ENCODE measurements at regions not wholly inside any gene's neighbourhood (a gene's known extent, or its start where the extent isn't known, plus 50 kb on each side); places are given as distances from the start of the nearest gene placed in this dataset.

DNA sequence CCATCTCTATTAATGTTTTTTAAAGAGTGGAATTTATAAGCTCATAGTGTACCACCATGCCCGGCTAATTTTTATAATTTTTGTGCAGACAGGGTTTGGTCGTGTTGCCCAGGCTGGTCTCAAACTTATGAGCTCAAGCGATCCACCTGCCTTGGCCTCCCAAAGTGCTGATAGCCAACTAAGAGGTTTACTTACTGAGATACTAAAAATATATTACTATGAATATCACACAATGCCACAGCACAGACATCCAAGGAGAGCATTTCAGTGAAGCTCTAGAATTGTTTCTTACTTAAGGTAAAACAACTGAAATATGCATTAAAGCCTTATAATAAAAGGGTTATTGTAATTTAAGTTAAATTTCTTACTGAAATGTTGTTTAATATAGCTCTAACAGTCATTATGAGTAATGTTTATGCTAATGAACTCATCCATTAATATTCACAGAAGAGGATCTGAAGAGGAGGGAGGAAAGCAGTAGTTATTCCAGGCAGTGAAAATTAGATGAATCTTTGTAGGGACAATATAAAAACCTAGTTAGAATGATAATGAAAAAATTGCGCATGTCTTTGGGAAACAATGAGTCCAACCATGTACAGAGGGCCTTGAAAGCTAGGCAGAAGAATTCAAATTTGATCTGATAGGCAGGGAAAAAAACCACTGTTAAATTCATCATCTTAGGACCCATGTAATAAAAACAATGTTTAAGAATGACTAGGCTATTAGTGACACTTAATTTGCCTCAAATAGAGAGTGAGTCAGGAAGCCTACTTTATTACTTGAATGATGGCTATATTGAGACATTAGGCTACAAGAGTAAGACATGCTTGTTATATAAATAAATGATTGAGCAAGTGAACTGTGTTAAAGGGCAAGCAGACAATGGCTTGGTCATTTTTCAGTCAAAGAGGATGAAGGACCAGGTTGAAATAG is 99.2 kb downstream of the SLC41A2 start:
- no peak for DNase-seq

DNA sequence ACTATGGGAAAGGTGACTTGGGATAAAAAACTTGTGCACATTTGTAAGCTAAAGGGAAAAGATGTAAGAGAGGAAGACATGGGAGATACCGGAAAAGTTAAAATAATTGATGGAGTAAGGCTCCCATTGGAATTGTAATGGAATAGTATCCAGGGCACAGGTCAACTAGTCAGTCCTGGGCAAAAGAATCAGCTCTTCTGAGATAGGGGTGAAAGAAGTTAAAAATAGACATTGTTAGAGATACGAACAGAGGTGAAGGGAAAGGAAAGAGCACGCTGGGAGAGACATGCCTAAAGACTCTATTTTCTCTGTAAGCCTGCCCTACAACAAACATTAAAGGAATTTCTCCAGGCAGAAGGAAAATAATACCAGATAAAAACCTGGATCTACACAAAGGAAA is 101.6 kb downstream of the SLC41A2 start:
- no peak for DNase-seq

- DNase-seq, result no peak
These were observed 102.5 kb downstream of the SLC41A2 start for GRCh38 chr12:104855599-104855998.

GRCh38 chr12:104852896-104853295 is 105.2 kb downstream of the SLC41A2 start:
- DNase-seq, result no peak

DNA sequence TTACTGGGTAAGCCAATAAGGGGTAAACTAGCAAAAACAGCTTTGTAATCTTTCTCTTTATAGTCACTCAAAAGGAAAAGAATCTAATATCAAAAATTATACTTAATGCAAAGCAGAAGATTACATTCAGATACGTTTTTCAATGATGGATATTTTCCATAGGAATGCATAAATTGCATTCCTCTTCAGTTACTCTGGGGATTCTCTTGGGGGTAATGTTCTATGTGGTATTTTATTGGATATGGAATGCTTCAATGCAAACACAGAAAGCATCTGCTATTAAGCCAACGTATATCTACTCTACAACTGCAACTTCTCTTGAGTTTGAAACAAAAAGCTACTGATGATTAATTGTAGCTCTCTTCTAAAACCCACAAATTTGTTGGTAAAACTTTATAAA is 106.0 kb downstream of the SLC41A2 start:
- DNase-seq, result no peak

- DNase-seq, result no peak
These were observed 107.3 kb downstream of the SLC41A2 start for GRCh38 chr12:104850781-104851180.

GRCh38 chr12:104846056-104846767 is 111.9 kb downstream of the SLC41A2 start:
- DNase-seq, result no peak

GRCh38 chr12:104844123-104844522 is 114.0 kb downstream of the SLC41A2 start:
- no peak for DNase-seq

DNA sequence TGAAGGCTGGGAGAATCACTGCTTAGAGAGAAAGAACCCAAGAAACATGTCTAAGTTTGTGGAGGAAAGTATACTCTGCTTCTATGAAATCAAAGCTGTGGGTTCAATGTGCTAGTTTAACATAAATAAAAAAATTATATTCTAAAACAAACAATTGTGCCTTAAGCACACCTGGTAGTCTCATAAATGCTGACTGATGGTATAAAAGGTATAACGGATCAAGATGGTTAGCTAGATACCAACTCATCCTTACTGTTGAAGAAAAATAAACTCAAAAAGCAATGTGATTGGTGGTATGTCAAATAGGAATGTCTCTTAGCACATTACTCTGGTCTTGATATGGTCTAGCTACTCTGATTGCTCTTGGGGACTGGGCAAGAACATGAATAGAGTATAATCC is 117.8 kb downstream of the SLC41A2 start:
- no peak for DNase-seq

DNA sequence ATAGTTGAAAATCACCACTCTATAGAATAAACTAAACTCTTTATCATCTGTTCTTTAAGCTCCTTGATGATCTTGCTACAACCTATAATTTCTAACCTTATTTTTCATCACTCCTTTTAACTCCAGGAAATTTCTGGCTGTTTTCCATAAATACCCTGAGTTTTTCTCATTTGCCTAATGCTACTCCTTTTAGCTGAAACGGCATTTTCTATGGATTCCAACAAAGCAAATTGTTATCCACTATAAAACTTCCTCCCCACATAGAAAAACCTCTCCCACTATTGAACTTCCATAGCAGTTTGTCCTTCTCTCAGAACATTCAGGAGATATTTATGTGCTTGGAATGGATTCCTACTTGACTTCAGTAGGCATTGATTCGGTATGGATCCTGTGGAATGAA is 122.8 kb downstream of the SLC41A2 start:
- DNase-seq, result no peak

DNA sequence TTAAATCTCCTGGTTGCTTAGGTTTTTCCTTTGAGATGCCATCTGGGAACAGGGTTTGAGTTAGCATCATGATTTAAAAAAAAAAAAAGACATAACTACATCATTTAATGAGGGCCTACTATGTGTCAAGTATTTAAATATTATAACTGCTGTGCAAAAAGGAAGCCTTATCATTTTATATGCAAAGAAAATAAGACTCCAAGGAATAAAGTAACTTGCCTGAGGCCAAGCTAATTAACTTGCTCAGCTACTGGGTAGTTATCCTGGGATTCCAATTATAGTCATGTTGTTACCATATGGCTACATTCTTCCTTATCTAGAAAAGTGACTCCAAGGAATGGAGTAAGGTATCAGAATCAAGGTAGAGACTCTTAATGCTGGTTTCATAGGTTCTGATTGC is 123.5 kb downstream of the SLC41A2 start:
- no peak for DNase-seq

GRCh38 chr12:104833756-104834155 is 124.3 kb downstream of the SLC41A2 start:
- no peak for DNase-seq

- DNase-seq, result no peak
These were observed 130.1 kb downstream of the SLC41A2 start for GRCh38 chr12:104828015-104828414.

GRCh38 chr12:104827587-104827986 is 130.5 kb downstream of the SLC41A2 start:
- DNase-seq, result no peak

DNA sequence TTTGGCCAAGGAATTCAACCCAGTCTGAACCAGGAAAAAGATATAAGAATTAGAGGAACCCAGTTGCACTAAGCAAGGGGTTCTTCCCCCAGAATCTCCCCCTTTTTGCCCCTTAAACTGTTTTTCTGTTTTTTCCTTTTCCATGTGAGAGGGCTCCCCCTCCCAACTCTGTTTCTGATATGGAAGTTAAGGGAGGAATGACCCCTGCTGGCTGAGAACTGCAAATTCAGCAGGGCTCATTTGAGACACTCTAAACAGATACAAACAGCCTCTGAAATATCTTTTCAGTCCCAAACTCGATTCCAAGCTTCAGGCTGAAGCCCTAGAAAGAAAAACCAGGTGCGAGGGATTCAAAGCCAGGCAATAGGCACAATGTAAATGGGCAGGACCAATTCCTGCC is 132.7 kb downstream of the SLC41A2 start:
- DNase-seq, result no peak

DNA sequence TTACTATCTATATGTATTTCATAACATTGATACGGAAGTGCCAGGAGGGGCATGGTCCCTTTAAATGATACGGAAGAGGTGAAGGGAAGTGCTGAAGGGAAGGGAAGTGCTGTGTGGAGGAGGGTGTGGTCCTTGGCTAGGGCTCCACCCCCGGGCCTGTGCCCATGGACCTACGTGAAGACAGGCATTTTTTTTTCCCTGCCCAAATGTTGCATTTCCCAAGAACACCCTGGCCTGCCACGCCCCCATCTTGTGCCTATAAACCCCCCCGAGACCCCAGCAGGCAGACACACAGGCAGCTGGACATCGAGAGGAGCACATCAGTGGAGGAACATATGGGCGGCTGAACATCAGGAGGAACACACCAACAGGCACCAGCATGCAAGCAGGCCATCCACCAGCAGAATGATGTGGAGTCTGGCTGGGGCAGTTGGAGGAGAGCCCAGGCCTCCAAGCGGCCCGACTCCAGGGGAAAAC is 134.1 kb downstream of the SLC41A2 start:
- DNase-seq, result no peak

DNA sequence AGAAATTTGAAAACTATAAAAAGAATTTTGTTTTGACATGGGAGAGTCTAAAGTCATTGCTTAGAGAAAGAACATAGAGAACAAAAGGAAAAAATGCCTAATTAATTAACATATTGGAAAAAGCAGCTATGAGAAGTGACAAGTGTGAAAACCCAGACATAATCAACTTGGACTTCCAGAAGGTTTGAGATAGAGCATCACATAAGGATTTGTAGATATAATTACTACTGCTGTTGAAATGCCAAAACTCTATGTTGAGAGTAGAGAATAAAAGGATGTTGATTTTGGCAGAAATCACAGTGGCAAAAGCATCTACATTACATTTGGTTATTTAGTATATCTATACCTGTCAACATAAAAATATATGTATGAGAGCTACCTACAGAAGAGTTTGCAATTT is 135.1 kb downstream of the SLC41A2 start:
- no peak for DNase-seq

DNA sequence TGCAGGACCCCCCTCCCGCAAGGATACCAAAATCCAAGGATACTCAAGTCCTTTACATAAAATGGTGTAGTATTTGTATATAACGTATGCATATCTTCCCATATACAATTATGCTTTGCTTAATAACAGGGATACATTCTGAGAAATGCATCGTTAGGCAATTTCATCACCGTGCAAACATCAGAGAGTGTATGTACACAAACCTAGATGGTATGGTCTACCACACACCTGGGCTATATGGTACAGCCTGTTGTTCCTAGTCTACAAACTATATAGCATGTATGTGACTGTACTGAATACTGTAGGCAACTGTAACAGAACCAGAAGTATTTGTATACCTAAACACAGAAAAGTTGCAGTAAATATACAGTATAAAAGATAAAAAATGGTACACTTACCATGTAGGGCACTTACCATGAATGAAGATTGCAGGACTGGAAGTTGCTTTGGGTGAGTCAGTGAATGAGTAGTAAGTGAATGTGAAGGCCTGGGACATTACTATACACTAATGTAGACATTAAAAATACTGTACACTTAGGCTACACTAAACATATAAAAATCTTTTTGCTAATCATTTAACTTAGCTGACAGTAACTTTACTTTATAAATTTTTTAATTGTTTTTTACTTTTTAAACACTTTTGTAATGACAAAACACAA is 141.1 kb downstream of the SLC41A2 start:
- no peak for DNase-seq

GRCh38 chr12:104815935-104816334 is 142.2 kb downstream of the SLC41A2 start:
- no peak for DNase-seq

GRCh38 chr12:104814944-104815343 is 143.1 kb downstream of the SLC41A2 start:
- DNase-seq, result no peak
